Hepatocyte (in vitro differentiated cells): ENCODE measurements at regions not wholly inside any gene's neighbourhood (a gene's known extent, or its start where the extent isn't known, plus 50 kb on each side); places are given as distances from the start of the nearest gene placed in this dataset.

Source experiments
- DNase-seq: peaks from one replicate; pipeline ENCODE4 v3.0.0-alpha.2; 2016; ENCODE audit warnings: low spot score
- H2AFZ ChIP-seq: fragments of 200-600 bp; sonication (generic); 2 replicates; pipeline ENCODE4 v1.6.0; 2016; ENCODE audit warnings: antibody characterized with exemption, mild to moderate bottlenecking
- H3K27ac ChIP-seq: fragments of 200-600 bp; sonication (generic); 2 replicates; pipeline ENCODE4 v1.5.1; 2016; ENCODE audit warnings: mild to moderate bottlenecking
- H3K27me3 ChIP-seq: fragments of 200-600 bp; sonication (generic); 2 replicates; pipeline ENCODE4 v1.6.1; 2016
- H3K36me3 ChIP-seq: fragments of 200-600 bp; sonication (generic); replicated peaks from 2 replicates; pipeline ENCODE4 v1.5.1; 2016; ENCODE audit warnings: low read depth; ENCODE audit not compliant: insufficient read depth
- H3K4me1 ChIP-seq: fragments of 200-600 bp; sonication (generic); 2 replicates; pipeline ENCODE4 v1.5.1; 2016; ENCODE audit warnings: mild to moderate bottlenecking, moderate library complexity; ENCODE audit not compliant: insufficient read depth
- H3K4me2 ChIP-seq: fragments of 200-600 bp; sonication (generic); 2 replicates; pipeline ENCODE4 v1.6.0; 2016
- H3K4me3 ChIP-seq: fragments of 200-600 bp; sonication (generic); 2 replicates; pipeline ENCODE4 v1.5.1; 2016; ENCODE audit warnings: mild to moderate bottlenecking
- H3K79me2 ChIP-seq: fragments of 200-600 bp; sonication (generic); 2 replicates; pipeline ENCODE4 v1.6.0; 2017; ENCODE audit warnings: mild to moderate bottlenecking
- H3K9me2 ChIP-seq: fragments of 200-600 bp; sonication (generic); replicated peaks from 2 replicates; pipeline ENCODE4 v1.6.0; 2017; ENCODE audit warnings: mild to moderate bottlenecking; ENCODE audit not compliant: insufficient read depth
- H3K9me3 ChIP-seq: fragments of 200-600 bp; sonication (generic); 2 replicates; pipeline ENCODE4 v1.5.1; 2016; ENCODE audit warnings: low read depth, mild to moderate bottlenecking
- H4K20me1 ChIP-seq: fragments of 200-600 bp; sonication (generic); 2 replicates; pipeline ENCODE4 v1.6.0; 2016; ENCODE audit warnings: mild to moderate bottlenecking; ENCODE audit not compliant: insufficient read depth, poor library complexity, severe bottlenecking
- CTCF ChIP-seq: fragments of 200-600 bp; sonication (generic); IDR thresholded peaks from 2 replicates; pipeline ENCODE4 v1.5.1; 2016; ENCODE audit warnings: antibody characterized with exemption, mild to moderate bottlenecking; ENCODE audit not compliant: poor library complexity
- EZH2 ChIP-seq: fragments of 200-600 bp; sonication (generic); IDR thresholded peaks from 2 replicates; pipeline ENCODE4 v1.6.1; 2016; ENCODE audit warnings: antibody characterized with exemption, mild to moderate bottlenecking, borderline replicate concordance
- EZH2phosphoT487 ChIP-seq: fragments of 200-600 bp; sonication (generic); IDR thresholded peaks from one replicate; pipeline ENCODE4 v1.6.1; 2018; ENCODE audit warnings: antibody characterized with exemption, mild to moderate bottlenecking, low read depth, moderate library complexity; ENCODE audit not compliant: unreplicated experiment, severe bottlenecking
- WGBS: methylation state at CpG from one replicate; pipeline ENCODE4 v1.1.6; 2016; ENCODE audit warnings: low lambda C conversion rate; ENCODE audit errors: missing lambda C conversion rate; 5-methylcytosine and 5-hydroxymethylcytosine counted together

- H3K4me2 ChIP-seq = no peak overlapping the region
- H3K36me3 ChIP-seq = no peaks in the 10 kb centered on the region
- no peak overlapping the region for H2AFZ ChIP-seq
- DNase-seq = no peak
- WGBS = 78% methylated on average over 10 of the region's 10 CpGs
- H3K9me2 ChIP-seq = no peaks in the 10 kb centered on the region
- H3K9me3 ChIP-seq = no peaks in the 10 kb centered on the region
- TF ChIP-seq EZH2 (no peak), CTCF (no peak), EZH2phosphoT487 (no peak)
- no peak overlapping the region for H3K4me3 ChIP-seq
- H3K4me1 ChIP-seq = no peaks in the 10 kb centered on the region
- no peak overlapping the region for H3K27ac ChIP-seq
- H3K79me2 ChIP-seq = no peaks in the 10 kb centered on the region
- no peaks in the 10 kb centered on the region for H3K27me3 ChIP-seq
- H4K20me1 ChIP-seq = no peaks in the 10 kb centered on the region
Observed at GRCh38 chr10:3554121-3554522, 230.9 kb downstream of the KLF6 start.

GRCh38 chr10:3552281-3552680 lies 232.7 kb downstream of the KLF6 start:
- H3K4me2 ChIP-seq = no peak overlapping the region
- TF ChIP-seq EZH2 (no peak), CTCF (no peak), EZH2phosphoT487 (no peak)
- WGBS = 89% methylated on average over 9 of the region's 9 CpGs
- no peaks in the 10 kb centered on the region for H3K27me3 ChIP-seq
- no peaks in the 10 kb centered on the region for H3K79me2 ChIP-seq
- H2AFZ ChIP-seq = no peak overlapping the region
- no peaks in the 10 kb centered on the region for H3K36me3 ChIP-seq
- no peaks in the 10 kb centered on the region for H3K9me3 ChIP-seq
- no peaks in the 10 kb centered on the region for H3K4me1 ChIP-seq
- DNase-seq = no peak
- no peaks in the 10 kb centered on the region for H4K20me1 ChIP-seq
- H3K27ac ChIP-seq = no peak overlapping the region
- H3K9me2 ChIP-seq = no peaks in the 10 kb centered on the region
- H3K4me3 ChIP-seq = no peak overlapping the region

GRCh38 chr10:3551761-3552160 lies 233.2 kb downstream of the KLF6 start:
- DNase-seq = no peak
- Histone ChIP-seq H3K36me3 (no peaks in the 10 kb centered on the region), H2AFZ (no peak overlapping the region), H3K79me2 (no peaks in the 10 kb centered on the region), H3K27me3 (no peaks in the 10 kb centered on the region), H3K27ac (no peak overlapping the region), H4K20me1 (no peaks in the 10 kb centered on the region), H3K4me3 (no peak overlapping the region), H3K4me1 (no peaks in the 10 kb centered on the region), H3K9me3 (no peaks in the 10 kb centered on the region), H3K9me2 (no peaks in the 10 kb centered on the region), H3K4me2 (no peak overlapping the region)
- no peak for TF ChIP-seq EZH2
- TF ChIP-seq EZH2phosphoT487 = no peak
- no peak for TF ChIP-seq CTCF
- 86% methylated on average over 11 of the region's 11 CpGs for WGBS

GRCh38 chr10:3549118-3549517 lies 235.9 kb downstream of the KLF6 start:
- Histone ChIP-seq H3K27ac (no peak overlapping the region), H3K9me3 (no peaks in the 10 kb centered on the region), H3K27me3 (no peaks in the 10 kb centered on the region), H4K20me1 (no peaks in the 10 kb centered on the region), H3K4me1 (no peaks in the 10 kb centered on the region), H3K36me3 (no peaks in the 10 kb centered on the region), H3K79me2 (no peaks in the 10 kb centered on the region), H3K4me3 (no peak overlapping the region), H3K4me2 (no peak overlapping the region), H2AFZ (no peak overlapping the region), H3K9me2 (no peaks in the 10 kb centered on the region)
- TF ChIP-seq CTCF (no peak), EZH2phosphoT487 (no peak), EZH2 (no peak)
- 79% methylated on average over 4 of the region's 4 CpGs for WGBS
- DNase-seq = no peak
